AG04449 (cell line): ENCODE measurements at regions not wholly inside any gene's neighbourhood (a gene's known extent, or its start where the extent isn't known, plus 50 kb on each side); places are given as distances from the start of the nearest gene placed in this dataset.

Experiments
- CTCF ChIA-PET: fragments of 350-600 bp; formaldehyde crosslinking; extraction: SDS; loops from one replicate; lab custom pipeline; 2021; ENCODE audit warnings: antibody characterized with exemption; lab: Yijun Ruan, JAX
- POLR2A ChIA-PET: fragments of 400-600, 350-600 bp; formaldehyde crosslinking; extraction: SDS; loops from one replicate; lab custom pipeline; 2020; ENCODE audit warnings: antibody characterized with exemption, inconsistent platforms; lab: Yijun Ruan, JAX
- DNase-seq: peaks from one replicate; pipeline ENCODE4 v3.0.0-alpha.2; 2010; ENCODE audit warnings: low read depth, low spot score
- H3K4me3 ChIP-seq: 2 replicates; pipeline ENCODE4 v1.5.1; 2011; ENCODE audit warnings: low read depth, mild to moderate bottlenecking, control low read depth, low read length
- CTCF ChIP-seq: IDR thresholded peaks from one replicate; pipeline ENCODE4 v1.5.1; 2011; ENCODE audit warnings: mild to moderate bottlenecking, moderate library complexity, low read length, control low read depth, inconsistent platforms; ENCODE audit not compliant: insufficient read depth; ENCODE audit errors: missing control alignments

- CTCF ChIA-PET: no interaction called here
- POLR2A ChIA-PET: no interaction called here
- no peak for TF ChIP-seq CTCF
- H3K4me3 ChIP-seq: no peak overlapping the region
- DNase-seq: no peak
Observed at GRCh38 chr2:41169744-41170143, 717.9 kb upstream of the SLC8A1 start.

DNA sequence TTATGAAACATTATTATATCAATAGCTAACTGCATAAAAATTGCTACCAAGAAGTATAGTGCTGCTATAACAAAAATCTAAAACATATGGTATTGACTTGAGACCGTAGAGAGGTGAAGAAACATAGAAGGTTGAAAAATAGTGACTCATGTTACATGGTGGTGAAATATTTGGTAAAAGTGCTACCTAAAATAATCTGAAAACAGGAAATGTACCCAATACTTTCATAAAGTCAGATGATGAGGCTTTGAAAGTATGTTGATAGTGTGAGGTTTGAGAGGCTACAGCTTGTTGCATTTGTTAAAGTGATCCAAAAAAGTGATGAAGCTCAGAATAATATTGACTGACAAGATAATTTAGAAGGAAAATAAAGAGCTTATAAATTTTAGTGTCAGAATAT is 718.7 kb upstream of the SLC8A1 start:
- ChIA-PET CTCF (no interaction called here), POLR2A (no interaction called here)
- DNase-seq: no peak
- H3K4me3 ChIP-seq: no peak overlapping the region
- no peak for TF ChIP-seq CTCF

- POLR2A ChIA-PET: no interaction called here
- DNase-seq: no peak
- no peak overlapping the region for H3K4me3 ChIP-seq
- CTCF ChIA-PET: no interaction called here
- TF ChIP-seq CTCF: no peak
Observed at GRCh38 chr2:41180387-41180786, 728.5 kb upstream of the SLC8A1 start.

DNA sequence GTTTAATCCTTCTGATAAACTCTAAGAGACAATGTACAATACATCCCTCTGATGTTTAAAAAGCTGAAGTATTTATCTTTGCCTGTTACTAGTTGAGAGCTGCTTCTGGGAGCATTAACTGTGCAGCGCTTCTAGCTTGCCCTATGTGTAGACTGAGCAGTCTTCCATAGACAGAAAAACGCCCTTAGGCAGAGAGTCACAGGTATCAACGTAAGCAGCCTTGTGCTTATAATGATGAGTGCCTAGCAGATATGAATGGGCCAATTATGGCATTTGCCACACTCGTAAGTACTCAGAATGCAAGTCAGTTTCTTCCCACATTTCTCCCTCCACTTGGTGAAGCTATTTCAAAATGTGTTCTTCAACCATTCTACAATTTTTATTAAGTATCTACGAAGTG is 731.1 kb upstream of the SLC8A1 start:
- H3K4me3 ChIP-seq: no peak overlapping the region
- DNase-seq: no peak
- no peak for TF ChIP-seq CTCF
- CTCF ChIA-PET: no interaction called here
- POLR2A ChIA-PET: no interaction called here

- H3K4me3 ChIP-seq: no peak overlapping the region
- ChIA-PET CTCF (no interaction called here), POLR2A (no interaction called here)
- DNase-seq: no peak
- no peak for TF ChIP-seq CTCF
Observed at GRCh38 chr2:41187376-41188122, 735.7 kb upstream of the SLC8A1 start.

- ChIA-PET POLR2A (no interaction called here), CTCF (no interaction called here)
- no peak for DNase-seq
- no peak overlapping the region for H3K4me3 ChIP-seq
- no peak for TF ChIP-seq CTCF
Observed at GRCh38 chr2:41194230-41194629, 742.3 kb upstream of the SLC8A1 start.
